ENCODE measurements at regions not wholly inside any gene's neighbourhood (a gene's known extent, or its start where the extent isn't known, plus 50 kb on each side); places are given as distances from the start of the nearest gene placed in this dataset.

DNA sequence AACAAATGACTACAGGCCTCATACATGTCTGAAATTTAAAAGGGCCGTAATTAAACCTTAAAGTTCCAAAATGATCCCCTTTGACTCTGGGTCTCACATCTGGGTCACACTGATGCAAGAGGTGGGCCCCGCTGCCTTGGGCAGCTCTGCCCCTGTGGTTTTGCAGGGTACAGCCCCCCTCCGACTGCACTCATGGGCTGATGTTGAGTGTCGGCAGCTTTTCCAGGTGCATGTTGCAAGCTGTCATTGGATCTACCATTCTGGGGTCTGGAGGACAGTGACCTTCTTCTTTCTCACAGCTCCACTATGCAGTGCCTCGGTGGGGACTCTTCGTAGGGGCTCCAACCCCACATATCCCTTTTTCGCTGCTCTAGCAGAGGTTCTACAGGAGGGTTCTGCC lies 1537.9 kb downstream of the PCDH18 start (continued):
- TF ChIP-seq ZNF592 (IDR thresholded peaks at IDR 0.05): no peak
- no peak for TF ChIP-seq SKIL (IDR thresholded peaks at IDR 0.05; ENCODE audit: low read depth, poor library complexity, severe bottlenecking)
- TF ChIP-seq MYC (IDR thresholded peaks at IDR 0.05; ENCODE audit: insufficient read depth, insufficient read length, insufficient replicate concordance, low read length, severe bottlenecking): no peak
- TF ChIP-seq LARP7 (IDR thresholded peaks at IDR 0.05): no peak

DNA sequence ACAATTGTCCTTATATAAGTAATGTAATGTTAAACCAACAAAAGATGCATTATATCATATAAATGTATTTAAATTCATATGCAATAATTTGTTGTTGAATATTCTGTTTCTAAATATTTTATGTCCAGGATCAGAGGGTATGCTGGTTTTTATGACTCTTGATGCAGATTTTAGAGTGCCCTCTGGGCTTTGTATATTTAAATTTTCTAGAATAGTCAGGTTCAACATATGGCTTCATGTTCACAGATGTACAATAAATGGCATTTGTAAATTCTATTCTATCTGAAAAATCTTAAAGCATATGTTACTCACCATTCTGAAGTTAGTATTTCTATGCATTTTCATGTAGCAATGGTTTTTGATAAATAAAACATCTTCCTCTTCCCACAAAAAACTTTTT lies 1555.4 kb downstream of the PCDH18 start:
- no peaks in the 10 kb centered on the region for H3K4me1 ChIP-seq (ENCODE audit: control insufficient read depth, insufficient read depth, low read length)
- intact Hi-C loops (cut with micrococcal nuclease; ENCODE audit: unreplicated experiment): no loop called here
- H3K4me2 ChIP-seq (ENCODE audit: control insufficient read depth, insufficient read depth): no peak overlapping the region
- in situ Hi-C loops (cut with MboI): no loop called here
- no peak for ATAC-seq
- no peak for DNase-seq (ENCODE audit: low read depth, low spot score)
- ChIA-PET CTCF (no interaction called here), POLR2A (no interaction called here), SMC1A (ENCODE audit: uncharacterized antibody, unreplicated experiment) (no interaction called here), RAD21 (ENCODE audit: unreplicated experiment) (no interaction called here)
- H3K9ac ChIP-seq (ENCODE audit: control insufficient read depth, insufficient read depth, low read length): no peak overlapping the region
- no peak overlapping the region for H2AFZ ChIP-seq (ENCODE audit: control insufficient read depth, low read depth, low read length)
- H3K27ac ChIP-seq (ENCODE audit: control insufficient read depth, insufficient read depth): no peak overlapping the region
- no peaks in the 10 kb centered on the region for H4K20me1 ChIP-seq (ENCODE audit: control insufficient read depth, insufficient read depth)
- H3K4me3 ChIP-seq: no peak overlapping the region
- H3K79me2 ChIP-seq (ENCODE audit: control insufficient read depth, insufficient read depth, low read length): no peaks in the 10 kb centered on the region
- FAIRE-seq: no peak
- no peaks in the 10 kb centered on the region for H3K27me3 ChIP-seq (replicated peaks in 1 of 2; ENCODE audit: control insufficient read depth in 2 of 2, insufficient read depth in 2 of 2, low read length in 1 of 2)
- H3K36me3 ChIP-seq (ENCODE audit: control insufficient read depth in 2 of 2, insufficient read depth in 2 of 2, low read length in 1 of 2): no peaks in the 10 kb centered on the region
- no peaks in the 10 kb centered on the region for H3K9me3 ChIP-seq (replicated peaks; ENCODE audit: control insufficient read depth, insufficient read depth, low read length)
- BruUV-seq (replicated peaks): no TSS peak
- TF ChIP-seq BRCA1 (IDR thresholded peaks at IDR 0.05; ENCODE audit: low read depth, low read length): no peak
- no peak for TF ChIP-seq NR2F1 (conservative IDR thresholded peaks at IDR 0.05)
- TF ChIP-seq PRDM15 (CRISPR knock-in tag; IDR thresholded peaks at IDR 0.05): no peak
- TF ChIP-seq, protein P1, sequence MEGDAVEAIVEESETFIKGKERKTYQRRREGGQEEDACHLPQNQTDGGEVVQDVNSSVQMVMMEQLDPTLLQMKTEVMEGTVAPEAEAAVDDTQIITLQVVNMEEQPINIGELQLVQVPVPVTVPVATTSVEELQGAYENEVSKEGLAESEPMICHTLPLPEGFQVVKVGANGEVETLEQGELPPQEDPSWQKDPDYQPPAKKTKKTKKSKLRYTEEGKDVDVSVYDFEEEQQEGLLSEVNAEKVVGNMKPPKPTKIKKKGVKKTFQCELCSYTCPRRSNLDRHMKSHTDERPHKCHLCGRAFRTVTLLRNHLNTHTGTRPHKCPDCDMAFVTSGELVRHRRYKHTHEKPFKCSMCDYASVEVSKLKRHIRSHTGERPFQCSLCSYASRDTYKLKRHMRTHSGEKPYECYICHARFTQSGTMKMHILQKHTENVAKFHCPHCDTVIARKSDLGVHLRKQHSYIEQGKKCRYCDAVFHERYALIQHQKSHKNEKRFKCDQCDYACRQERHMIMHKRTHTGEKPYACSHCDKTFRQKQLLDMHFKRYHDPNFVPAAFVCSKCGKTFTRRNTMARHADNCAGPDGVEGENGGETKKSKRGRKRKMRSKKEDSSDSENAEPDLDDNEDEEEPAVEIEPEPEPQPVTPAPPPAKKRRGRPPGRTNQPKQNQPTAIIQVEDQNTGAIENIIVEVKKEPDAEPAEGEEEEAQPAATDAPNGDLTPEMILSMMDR (IDR thresholded peaks at IDR 0.05 in 2 of 3, conservative IDR thresholded peaks at IDR 0.05 in 1 of 3; ENCODE audit: control insufficient read depth in 2 of 3, extremely low read depth in 1 of 3, insufficient read depth in 1 of 3, low read depth in 3 of 3, low read length in 3 of 3): no peak
- TF ChIP-seq BCL11A (IDR thresholded peaks at IDR 0.05; ENCODE audit: low read depth, low read length): no peak
